OCI-M2 (cell line): ENCODE measurements at regions not wholly inside any gene's neighbourhood (a gene's known extent, or its start where the extent isn't known, plus 50 kb on each side); places are given as distances from the start of the nearest gene placed in this dataset.
"Not testable (repeated sequence)": the region's sequence is repeated elsewhere in the genome, so short reads cannot be mapped to it uniquely, and the experiment has no call there.

Experiments
- DNase-seq: peaks from one replicate; lab custom pipeline; 2025; ENCODE audit not compliant: unreplicated experiment; lab: John Stamatoyannopoulos, UW

DNA sequence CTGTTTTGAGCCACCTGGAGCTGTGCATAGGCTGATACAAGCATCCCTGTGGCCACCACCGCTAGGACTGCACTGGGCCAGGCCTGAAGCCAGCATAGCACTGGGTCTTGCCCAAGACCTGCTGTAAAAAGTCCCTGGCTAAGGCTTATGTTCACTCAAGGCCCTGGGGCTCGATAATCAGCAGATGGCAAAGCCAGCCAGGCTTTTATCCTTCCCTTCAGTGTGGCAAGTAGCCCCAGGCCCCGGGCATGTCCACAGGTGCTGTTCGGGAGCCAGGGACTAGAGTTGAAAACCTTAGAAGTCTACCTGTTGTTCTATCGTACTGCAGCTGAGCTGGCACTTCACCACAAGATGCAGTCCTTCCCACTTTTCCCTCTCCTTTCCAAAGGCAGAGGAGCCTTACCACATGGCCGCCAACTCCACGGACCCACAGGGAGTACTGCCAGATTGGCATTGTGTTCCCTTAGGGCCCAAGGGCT, 226.4 kb upstream of the ZNF217 start:
- DNase-seq = no peak

DNA sequence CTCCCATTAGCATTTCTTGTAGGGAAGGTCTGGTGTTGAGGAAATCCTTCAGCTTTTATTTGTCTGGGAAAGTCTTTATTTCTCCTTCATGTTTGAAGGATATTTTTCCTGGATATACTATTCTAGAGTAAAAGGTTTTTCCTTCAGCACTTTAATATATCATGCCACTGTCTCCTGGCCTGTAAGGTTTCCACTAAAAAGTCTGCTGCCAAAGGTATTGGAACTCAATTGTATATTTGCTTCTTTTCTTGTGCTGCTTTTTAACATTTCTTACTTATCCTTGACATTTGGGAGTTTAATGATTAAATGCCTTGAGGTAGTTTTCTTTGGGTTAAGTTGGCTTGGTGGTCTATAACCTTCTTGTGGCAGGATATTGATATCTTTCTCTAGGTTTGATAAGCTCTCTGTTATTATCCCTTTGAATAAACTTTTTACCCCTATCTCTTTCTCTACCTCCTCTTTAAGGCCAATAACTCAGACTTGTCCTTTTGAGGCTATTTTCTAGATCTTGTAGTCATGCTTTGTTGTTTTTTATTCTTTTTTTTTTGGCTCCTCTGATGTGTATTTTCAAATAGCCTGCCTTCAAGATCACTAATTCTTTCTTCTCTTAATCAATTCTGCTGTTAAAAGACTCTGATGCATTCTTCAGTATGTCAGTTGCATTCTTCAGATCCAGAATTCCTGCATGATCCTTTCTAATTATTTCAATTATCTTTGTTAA, 225.0 kb upstream of the ZNF217 start:
- DNase-seq = no peak

DNA sequence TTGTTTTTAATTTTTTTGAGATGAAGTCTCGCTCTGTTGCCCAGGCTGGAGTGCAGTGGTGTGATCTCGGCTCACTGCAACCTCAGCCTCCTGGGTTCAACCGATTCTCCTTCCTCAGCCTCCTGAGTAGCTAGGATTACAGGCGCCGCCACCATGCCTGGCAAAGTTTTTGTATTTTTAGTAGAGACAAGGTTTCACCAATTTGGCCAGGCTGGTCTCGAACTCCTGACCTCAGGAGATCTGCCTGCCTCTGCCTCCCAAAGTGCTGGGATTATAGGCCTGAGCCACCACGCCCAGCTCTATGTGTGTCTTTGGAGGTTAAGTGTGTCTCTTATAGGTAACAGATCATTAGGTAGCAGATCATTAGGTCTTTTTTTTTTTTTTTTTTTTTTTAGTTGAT, 223.9 kb upstream of the ZNF217 start:
- not testable (repeated sequence) for DNase-seq

DNA sequence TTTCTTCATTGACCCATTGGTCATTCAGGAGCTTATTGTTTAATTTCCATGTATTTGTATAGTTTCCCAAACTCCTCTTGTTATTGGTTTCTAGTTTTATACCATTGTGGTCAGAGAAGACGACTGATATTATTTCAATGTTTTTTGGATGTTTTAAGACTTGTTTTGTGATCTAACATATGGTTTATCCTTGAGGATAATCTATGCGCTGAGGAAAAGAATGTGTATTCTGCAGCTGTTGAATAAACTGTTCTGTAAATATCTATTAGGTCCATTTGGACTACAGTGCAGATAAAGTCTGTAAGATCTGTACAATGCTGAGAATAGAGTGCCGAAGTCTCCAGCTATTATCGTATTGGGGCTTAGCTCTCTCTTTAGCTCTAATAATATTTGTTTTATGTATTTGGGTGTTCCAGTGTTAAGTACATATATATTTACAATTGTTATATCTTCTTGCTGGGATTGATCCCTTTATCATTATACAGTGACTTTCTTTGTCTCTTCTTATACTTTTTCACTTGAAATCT, 223.3 kb upstream of the ZNF217 start:
- no peak for DNase-seq

DNA sequence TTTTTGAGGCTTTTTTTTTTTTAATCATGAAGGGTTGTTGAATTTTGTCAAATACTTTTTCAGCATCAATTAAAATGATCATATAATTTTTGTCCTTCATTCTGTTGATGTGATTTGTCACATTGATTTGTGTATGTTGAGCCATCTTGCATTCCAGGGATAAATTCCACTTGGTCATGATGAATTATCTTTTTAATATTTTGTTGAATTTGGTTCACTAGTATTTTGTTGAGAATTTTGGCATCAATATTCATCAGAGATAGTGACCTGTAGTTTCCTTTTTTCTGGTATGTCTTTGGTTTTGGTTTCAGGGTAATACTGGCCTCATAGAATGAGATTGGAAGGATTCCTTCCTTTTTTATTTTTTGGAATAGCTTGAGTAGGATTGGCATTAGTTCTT, 221.9 kb upstream of the ZNF217 start:
- no peak for DNase-seq

DNA sequence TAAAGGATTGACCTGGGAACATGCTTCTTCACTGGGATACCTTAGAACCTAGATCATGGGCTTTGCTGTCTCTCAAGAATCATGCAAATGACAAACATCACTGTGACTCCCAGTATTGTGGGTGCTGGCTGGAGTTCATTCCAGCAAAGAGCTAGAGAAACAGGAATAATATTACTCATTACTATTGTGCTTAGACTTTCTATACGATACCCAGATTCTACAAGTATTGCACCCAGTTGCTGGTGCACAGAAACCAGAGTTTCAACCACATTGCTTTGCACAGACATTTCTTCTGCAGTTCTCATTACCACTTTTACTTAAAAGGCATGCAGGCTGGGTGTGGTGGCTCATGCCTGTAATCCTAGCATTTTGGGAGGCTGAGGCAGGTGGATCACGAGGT, 220.4 kb upstream of the ZNF217 start:
- DNase-seq = no peak

DNA sequence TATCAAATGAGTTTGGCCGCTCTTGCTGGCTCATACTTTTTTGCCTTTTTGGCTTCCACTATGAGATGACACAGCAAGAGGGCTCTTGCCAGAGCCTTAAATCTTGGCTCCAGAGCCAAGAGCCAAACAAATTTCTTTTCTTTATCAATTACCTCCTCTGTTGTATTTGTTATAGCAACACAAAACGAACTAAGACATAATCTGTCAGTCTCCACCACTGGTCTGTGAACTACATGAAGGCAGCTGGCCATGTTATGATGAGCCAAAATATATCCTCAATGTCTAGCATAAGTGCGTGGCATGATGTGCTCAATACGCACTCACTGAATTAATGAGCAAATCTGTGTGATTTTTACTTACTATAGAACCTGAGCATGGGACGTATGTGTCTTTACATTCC, 220.0 kb upstream of the ZNF217 start:
- no peak for DNase-seq

DNA sequence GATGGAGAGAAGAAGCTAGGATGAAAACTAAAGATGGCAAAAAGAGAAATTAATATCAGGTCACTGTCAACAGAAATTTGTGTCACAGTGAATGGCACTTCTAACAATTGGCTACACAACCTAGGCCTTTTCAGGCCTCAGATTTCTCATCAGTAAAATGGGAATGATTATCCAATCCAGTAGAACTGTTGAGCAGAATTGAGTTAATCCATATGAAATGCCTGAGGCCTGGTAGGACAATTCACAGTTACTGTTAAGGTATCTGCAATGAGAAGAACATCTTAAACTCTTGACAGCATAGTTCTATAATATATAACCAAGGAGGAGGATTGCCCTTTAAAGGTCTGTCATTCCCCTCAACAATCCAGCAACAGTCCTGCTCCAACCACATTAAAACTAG, 217.9 kb upstream of the ZNF217 start:
- no peak for DNase-seq

DNA sequence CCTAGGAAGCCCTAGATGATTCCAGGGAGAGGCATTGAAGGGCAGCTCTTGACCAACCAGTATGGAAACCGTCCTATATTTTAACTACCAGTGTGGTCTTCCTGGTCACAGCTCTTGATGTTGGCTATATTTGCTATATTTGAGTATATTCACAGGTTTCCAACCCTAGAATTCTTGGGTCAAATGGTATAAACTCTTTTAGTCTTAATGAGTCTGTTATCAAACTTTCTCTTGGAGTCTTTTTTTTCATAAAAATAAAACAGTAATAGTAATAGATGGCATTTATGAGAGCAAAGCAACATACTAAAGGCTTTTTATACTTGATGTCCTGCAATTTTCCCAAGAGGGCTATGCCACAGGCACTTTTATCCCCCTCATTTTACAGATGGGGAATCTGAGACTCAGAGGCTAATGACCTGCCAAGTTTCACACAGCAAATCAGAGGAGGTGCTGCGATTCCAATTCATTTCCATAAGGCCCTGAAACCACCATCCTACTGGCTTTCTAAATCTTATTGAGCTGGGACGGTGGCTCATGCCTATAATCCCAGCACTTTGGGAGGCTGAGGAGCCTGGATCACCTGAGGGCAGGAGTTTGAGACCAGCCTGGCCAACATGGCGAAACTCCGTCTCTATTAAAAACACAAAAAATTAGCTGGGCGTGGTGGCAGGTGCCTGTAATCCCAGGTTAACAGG, 217.2 kb upstream of the ZNF217 start:
- no peak for DNase-seq

DNA sequence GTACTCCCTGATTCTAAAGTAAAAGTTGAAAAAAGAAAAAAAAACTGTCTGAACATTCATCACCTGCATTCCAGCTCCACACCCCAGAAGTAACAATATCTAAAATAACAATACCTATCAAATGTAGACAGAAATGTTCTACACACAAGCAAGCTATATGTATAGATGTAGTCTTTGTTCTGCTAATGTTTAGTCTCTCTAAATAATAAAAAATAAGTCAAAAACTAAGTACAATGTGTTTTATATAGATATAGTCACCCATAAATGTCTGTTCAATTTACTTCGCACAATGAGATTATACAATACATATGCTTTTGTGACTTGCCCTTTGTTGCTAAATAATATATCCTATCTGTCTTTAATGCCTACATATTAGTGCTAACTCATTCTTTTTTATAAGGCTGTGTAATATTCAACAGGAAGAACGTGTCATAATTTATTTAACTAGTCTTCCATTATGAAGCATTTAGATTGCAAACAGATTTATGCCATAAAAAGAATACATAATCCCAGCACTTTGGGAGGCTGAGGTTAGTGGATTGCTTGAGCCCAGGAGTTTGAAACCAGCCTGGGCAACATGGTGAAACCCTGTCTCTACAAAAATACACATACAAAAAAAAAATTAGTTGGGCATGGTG, 216.2 kb upstream of the ZNF217 start:
- DNase-seq = no peak

DNA sequence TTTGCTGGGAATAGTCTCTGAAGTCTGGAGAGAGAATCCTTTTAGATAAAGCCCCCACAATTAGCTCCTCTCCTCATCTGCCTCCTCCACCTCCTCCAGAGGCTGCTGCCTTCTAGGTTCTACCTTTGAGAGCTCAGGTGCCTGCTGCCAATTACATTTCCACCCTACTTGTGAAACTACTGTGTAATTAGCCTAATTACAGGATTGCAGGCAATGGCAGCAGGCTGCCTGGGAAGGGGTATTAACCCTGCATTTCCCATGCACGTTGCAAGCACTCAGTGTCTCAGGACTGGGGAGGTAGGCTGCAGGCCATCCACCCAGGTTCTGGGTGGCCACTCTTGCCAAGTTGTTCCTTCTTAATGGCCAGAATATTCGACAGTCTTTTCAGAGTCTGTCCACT, 215.6 kb upstream of the ZNF217 start:
- no peak for DNase-seq

DNA sequence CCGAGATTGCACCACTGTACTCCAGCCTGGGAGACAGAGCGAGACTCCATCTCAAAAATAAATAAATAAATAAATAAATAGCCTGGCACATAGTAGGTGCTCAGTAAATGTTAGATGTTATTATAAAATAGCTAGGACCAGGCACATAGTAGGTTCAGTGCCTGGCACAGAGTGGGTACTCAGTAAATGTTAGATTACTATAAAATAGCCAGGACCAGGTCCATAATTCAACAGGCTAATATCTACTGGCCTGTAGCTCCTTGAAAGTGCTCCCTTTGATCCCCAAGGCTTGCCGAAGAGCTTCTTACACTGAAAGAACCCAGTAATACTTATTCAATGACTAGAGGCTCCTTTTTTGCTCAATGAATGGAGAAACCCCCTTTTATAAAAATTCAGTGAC, 215.1 kb upstream of the ZNF217 start:
- no peak for DNase-seq

DNA sequence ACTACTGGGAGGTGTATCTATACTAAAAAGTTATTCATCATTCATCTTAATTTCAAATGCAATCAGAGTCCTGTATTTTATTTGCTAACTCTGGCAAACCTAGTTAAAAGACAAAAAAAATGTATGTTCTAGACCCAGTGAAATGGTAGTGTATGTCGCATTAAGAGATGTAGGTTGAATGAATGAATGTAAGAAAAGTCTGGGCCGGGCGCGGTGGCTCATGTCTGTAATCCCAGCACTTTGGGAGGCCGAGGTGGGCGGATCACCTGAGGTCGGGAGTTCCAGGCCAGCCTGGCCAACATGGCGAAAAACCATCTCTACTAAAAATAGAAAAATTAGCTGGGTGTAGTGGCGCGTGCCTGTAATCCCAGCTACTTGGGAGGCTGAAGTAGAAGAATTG, 214.7 kb upstream of the ZNF217 start:
- not testable (repeated sequence) for DNase-seq

DNA sequence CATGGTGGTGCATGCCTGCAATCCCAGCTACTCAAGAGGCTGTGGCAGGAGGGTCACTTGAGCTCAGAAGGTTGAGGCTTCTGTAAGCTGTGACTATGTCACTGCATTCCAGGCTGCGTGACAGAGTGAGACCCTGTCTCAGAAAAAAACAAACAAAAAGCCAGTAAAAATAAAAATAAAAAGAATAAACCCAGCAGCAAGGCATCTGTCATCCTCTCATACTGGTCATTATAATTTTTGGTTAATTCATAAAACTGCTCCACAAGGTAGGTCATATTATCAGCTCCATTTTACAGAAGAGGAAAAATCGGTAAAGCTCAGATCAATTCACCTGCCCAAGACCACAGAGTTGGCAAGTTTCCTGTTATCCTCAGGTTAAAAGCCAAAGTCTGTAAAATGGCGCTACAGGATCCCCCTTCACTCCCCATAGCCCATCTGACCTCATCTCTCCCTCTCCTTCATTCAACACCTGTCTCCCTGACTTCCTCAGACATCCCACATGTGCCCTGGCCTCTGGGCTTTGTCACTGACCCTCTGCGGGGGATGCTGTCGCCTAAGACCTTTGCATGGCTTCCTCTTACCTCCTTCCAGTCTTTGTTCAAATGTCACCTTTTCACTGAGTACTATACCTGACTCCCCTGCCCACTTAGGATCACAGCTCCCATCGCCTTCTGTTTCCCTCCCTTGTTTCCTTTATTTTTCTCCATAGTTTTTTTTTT, 213.2 kb upstream of the ZNF217 start:
- no peak for DNase-seq

DNA sequence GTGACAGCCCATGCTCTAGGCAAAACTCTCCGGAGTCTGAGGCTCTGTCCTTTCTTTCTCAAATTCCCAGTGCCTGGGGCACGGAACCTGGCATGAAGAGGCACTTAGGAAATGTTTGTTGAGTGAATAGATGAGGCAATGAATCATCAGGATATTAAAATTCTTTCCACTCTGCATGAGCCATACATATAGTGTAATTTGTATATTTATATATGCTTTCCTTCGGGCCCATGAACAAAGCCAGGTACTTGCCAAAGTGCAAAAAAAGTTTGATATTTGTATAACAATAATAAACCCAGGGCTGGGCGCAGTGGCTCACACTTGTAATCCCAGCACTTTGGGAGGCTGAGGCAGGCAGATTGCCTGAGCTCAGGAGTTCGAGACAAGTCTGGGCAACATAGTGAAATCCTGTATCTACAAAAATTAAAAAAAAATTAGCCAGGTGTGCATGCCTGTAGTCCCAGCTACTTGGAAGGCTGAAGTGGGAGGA, 212.3 kb upstream of the ZNF217 start:
- no peak for DNase-seq

DNA sequence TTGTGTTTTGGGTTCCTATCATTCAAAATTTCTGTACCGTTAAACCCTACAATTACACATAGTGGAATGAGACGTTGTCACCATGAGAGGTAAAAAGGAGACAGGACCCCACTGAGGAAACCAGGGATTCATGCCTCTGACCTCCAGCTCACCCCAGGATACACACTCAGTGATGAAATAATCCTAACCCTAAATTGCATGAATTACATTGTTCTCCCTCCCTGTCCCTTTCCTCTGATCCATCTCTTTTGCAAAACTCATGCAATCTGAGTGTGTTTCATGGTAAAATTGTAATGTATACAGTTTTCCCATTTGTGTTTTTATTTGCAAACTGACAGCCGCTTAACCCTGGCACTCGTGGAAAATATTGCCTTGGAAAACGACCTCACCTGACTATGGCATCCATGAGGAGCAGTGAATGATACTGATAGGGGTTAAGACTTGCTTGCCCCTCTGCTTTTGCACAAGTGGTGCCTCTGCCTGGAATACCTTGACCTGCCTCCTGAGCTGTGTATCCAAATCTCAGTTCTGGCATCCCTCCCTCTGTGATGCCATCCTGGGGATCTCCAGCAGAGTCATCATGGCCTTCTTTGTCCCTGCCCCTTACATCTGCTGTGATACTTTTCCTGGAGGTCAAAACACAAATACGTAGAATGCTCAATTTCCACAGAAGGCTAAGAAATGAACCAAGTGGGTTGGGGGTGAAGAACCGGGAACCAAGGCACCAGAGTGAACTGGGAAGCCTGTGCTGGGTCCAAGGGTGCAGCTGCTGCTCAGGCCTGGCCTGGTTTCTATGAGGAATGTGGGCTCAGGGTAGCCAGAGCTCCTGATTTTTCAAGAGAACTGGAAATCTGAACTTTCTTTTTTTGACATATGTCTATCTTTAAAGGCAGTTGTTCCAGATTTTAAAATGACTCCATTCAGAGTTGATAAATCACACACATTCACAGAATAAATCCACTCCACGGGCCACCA, 211.6 kb upstream of the ZNF217 start:
- DNase-seq = no peak

DNA sequence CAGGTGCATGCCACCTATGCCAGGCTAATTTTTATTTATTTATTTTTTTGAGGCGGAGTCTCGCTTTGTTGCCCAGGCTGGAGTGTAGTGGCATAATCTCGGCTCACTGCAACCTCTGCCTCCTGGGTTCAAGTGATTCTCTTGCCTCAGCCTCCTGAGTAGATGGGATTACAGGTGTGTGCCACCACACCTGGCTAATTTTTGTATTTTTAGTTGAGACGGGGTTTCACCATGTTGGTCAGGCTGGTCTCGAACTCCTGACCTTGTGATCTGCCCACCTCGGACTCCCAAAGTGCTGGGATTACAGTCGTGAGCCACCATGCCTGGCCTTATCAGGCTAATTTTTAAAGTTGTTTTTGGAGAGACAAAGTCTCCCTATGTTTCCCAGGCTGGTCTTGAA, 210.7 kb upstream of the ZNF217 start:
- not testable (repeated sequence) for DNase-seq

DNA sequence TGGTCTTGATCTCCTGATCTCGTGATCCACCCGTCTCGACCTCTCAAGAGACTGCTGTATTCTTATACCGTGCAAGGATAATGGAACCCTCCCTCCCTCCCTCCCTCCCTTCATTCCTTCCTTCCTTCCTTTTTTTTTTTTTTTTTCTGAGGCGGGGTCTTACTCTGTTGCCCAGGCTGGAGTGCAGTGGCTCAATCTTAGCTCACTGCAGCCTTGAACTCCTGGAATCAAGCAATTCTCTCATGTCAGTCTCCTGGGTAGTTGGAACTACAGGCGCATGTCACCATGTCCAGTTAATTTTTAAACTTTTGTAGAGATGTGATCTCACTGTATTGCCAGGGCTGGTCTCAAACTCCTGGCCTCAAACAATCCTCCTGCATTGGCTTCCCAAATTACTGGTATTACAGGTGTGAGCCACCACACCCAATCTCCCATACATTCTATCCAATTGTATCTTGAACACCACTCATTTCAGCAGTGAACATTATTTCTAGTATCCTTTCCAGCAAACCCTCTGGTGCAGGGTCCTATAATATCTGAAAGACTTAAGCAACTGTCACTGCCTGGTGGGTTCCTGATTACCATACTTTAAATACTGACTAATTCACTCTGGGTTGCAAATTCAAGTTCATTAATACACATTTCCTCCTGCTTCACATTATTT, 210.0 kb upstream of the ZNF217 start:
- no peak for DNase-seq

DNA sequence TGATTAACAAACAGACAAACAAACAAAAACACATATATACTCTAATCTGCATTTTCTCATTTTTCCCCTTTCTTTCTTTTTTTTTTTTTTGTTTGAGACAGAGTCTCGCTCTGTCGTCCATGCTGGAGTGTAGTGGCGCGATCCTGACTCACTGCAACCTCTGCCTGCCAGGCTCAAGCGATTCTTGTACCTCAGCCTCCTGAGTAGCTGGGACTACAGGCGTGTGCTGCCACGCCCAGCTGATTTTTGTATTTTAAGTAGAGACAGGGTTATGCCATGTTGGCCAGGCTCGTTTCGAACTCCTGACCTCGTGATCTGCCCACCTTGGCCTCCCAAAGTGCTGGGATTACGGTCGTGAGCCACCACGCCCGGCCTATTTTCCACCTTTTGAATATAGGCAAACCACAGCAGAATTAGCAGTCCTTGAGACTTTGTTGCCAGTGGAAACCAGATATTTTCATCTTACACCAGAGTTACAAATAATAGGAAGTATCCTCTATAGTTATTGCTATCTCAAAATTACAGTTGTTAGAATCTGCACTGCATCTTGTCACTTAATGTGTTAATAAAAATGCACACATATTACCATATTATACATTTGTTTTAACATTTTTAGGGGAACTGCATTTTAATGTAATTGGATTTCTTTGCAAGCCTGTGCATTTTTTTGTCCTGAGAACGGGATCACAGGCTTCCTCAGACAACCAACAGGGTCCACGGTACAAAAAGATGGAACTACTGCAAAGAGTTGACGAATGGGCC, 208.2 kb upstream of the ZNF217 start:
- no peak for DNase-seq
